Ovary (tissue), 7 donors: ENCODE measurements at regions not wholly inside any gene's neighbourhood (a gene's known extent, or its start where the extent isn't known, plus 50 kb on each side); places are given as distances from the start of the nearest gene placed in this dataset.

Experiments used
- DNase-seq, 5 donors: peaks; one replicate each; pipeline ENCODE4 v3.0.0-alpha.2; 2019 to 2020
- H3K27ac ChIP-seq, 2 donors: fragments of 200-600 bp; one replicate each; pipeline versions ENCODE4 v1.5.1 to v1.8.0; 2019 to 2022
- H3K27me3 ChIP-seq: fragments of 200-600 bp; one replicate; pipeline ENCODE4 v1.8.0; 2022
- H3K36me3 ChIP-seq: fragments of 200-600 bp; sonication (generic); one replicate; pipeline ENCODE4 v1.5.1; 2019
- H3K4me1 ChIP-seq: one replicate; pipeline ENCODE4 v1.8.1; 2013; ENCODE audit warnings: mild to moderate bottlenecking, moderate library complexity; ENCODE audit not compliant: insufficient read depth
- H3K4me3 ChIP-seq: fragments of 200-600 bp; sonication (generic); one replicate; pipeline ENCODE4 v1.5.1; 2017
- H3K9me3 ChIP-seq, 2 donors: fragments of 200-600 bp in 1 of 2; sonication (generic) in 1 of 2; one replicate each; pipeline versions ENCODE4 v1.5.1 to v1.8.1; 2013 to 2019; ENCODE audit warnings: mild to moderate bottlenecking in 1 of 2, moderate library complexity in 1 of 2
- CTCF ChIP-seq, 3 donors: fragments of 450-650 bp in 2 of 3; fragments of 200-600 bp in 1 of 3; IDR thresholded peaks; one replicate each; pipeline versions ENCODE4 v1.5.1 to v1.8.0; 2016 to 2022; ENCODE audit warnings: antibody characterized with exemption in 3 of 3, mild to moderate bottlenecking in 1 of 3
- EP300 ChIP-seq: sonication (generic); formaldehyde crosslinking; IDR thresholded peaks from one replicate; pipeline ENCODE4 v1.6.1; 2017; ENCODE audit warnings: antibody characterized with exemption
- POLR2A ChIP-seq: fragments of 450-650 bp; IDR thresholded peaks from one replicate; pipeline ENCODE4 v1.6.1; 2017; ENCODE audit warnings: antibody characterized with exemption, mild to moderate bottlenecking, moderate library complexity
- WGBS, 3 donors: extraction: QIAGEN DNeasy Blood & Tissue Kit in 1 of 3; methylation state at CpG; one replicate each; pipeline versions ENCODE4 v1.1.5 to v1.1.7; 2013 to 2017; 5-methylcytosine and 5-hydroxymethylcytosine counted together
- intact Hi-C, 4 donors: fragments of 100-400 bp; cut with DNase I; formaldehyde crosslinking; loops; one replicate each; pipeline versions ENCODE4 v1.11.0 to v1.15.1; 2022 to 2023
- donor health status: DM: no; HTN: no; CAD: no; lungs with moderate emphysema.
- donor health status: DM: no; HTN: no; CAD: no.
- donor health status: Bipolar disorder and iron deficiency.
- donor health status: DM: no; HTN: no; CAD: no.
- donor health status: DM: yes; HTN: yes; CAD: no.

GRCh38 chr3:88321363-88322050 is 171.7 kb downstream of the C3orf38 start:
- TF ChIP-seq CTCF (IDR thresholded peaks at IDR 0.05) (no peak), EP300 (no peak), POLR2A (no peak)
- no peak overlapping the region for H3K4me3 ChIP-seq
- intact Hi-C loops = no loop called here
- no peaks in the 10 kb centered on the region for H3K9me3 ChIP-seq
- H3K27ac ChIP-seq = no peak overlapping the region
- H3K27me3 ChIP-seq = no peaks in the 10 kb centered on the region
- H3K4me1 ChIP-seq = no peaks in the 10 kb centered on the region
- WGBS, 3 donors = 53 to 59% (median 55%) methylated on average over 3 of the region's 3 CpGs
- H3K36me3 ChIP-seq = no peaks in the 10 kb centered on the region
- no peak for DNase-seq

GRCh38 chr3:88324788-88325187 is 175.0 kb downstream of the C3orf38 start:
- H3K36me3 ChIP-seq = no peaks in the 10 kb centered on the region
- no peaks in the 10 kb centered on the region for H3K27me3 ChIP-seq
- no peaks in the 10 kb centered on the region for H3K4me1 ChIP-seq
- H3K9me3 ChIP-seq = no peaks in the 10 kb centered on the region
- WGBS, 3 donors = 75 to 86% (median 83%) methylated on average over 2 of the region's 2 CpGs
- TF ChIP-seq POLR2A = no peak
- no peak for TF ChIP-seq CTCF (IDR thresholded peaks at IDR 0.05)
- TF ChIP-seq EP300 = no peak
- intact Hi-C loops = no loop called here
- H3K4me3 ChIP-seq = no peak overlapping the region
- H3K27ac ChIP-seq = no peak overlapping the region
- no peak for DNase-seq

GRCh38 chr3:88334187-88334868 is 184.6 kb downstream of the C3orf38 start:
- no peak overlapping the region for H3K4me3 ChIP-seq
- H3K27ac ChIP-seq = no peak overlapping the region
- H3K4me1 ChIP-seq = no peaks in the 10 kb centered on the region
- no peak for TF ChIP-seq EP300
- TF ChIP-seq POLR2A = no peak
- no peak for TF ChIP-seq CTCF (IDR thresholded peaks at IDR 0.05)
- no peaks in the 10 kb centered on the region for H3K27me3 ChIP-seq
- intact Hi-C loops = no loop called here
- no peaks in the 10 kb centered on the region for H3K36me3 ChIP-seq
- H3K9me3 ChIP-seq = no peaks in the 10 kb centered on the region
- 80 to 87% (median 81%) methylated on average over 7 of the region's 7 CpGs for WGBS, 3 donors
- no peak for DNase-seq

- Histone ChIP-seq H3K9me3 (no peaks in the 10 kb centered on the region), H3K27ac (no peak overlapping the region), H3K4me3 (no peak overlapping the region), H3K36me3 (no peaks in the 10 kb centered on the region), H3K4me1 (no peaks in the 10 kb centered on the region), H3K27me3 (no peaks in the 10 kb centered on the region)
- no peak for DNase-seq
- TF ChIP-seq CTCF (IDR thresholded peaks at IDR 0.05) = no peak
- 83 to 89% (median 86%) methylated on average over 1 of the region's 1 CpG for WGBS, 3 donors
- intact Hi-C loops = no loop called here
Measured at GRCh38 chr3:88336894-88337293, 187.1 kb downstream of the C3orf38 start.
